ENCODE measurements at regions not wholly inside any gene's neighbourhood (a gene's known extent, or its start where the extent isn't known, plus 50 kb on each side); places are given as distances from the start of the nearest gene placed in this dataset.

GRCh38 chr9:70478963-70479641 lies 64.6 kb upstream of the KLF9 start:
- H3K4me1 ChIP-seq = peaks cover 15 to 95% (median 73%) of the 10 kb centered on the region in 4 donors
- peak; percentile 55 to 69 for DNase-seq (ENCODE audit: low spot score in 2 of 2)
- H3K27ac ChIP-seq = peak overlapping the region; percentile 88 to 99 (median 95)
- H3K9me3 ChIP-seq = no peaks in the 10 kb centered on the region
- H3K27me3 ChIP-seq = no peaks in the 10 kb centered on the region
- no peaks in the 10 kb centered on the region for H3K36me3 ChIP-seq
- 72 to 73% methylated on average over 3 of the region's 3 CpGs for WGBS, 2 donors
- TF ChIP-seq CTCF (IDR thresholded peaks at IDR 0.05) (no peak), EP300 (IDR thresholded peaks at IDR 0.05) (peak in 1 of 2 donors; percentile 87)
- peak overlapping the region in 2 of 4 donors; percentile 9 to 13 for H3K4me3 ChIP-seq

- peaks cover 15 to 95% (median 61%) of the 10 kb centered on the region in 4 donors for H3K4me1 ChIP-seq
- H3K36me3 ChIP-seq = no peaks in the 10 kb centered on the region
- H3K27me3 ChIP-seq = no peaks in the 10 kb centered on the region
- H3K27ac ChIP-seq = peak overlapping the region; percentile 88 to 99 (median 95)
- H3K4me3 ChIP-seq = no peak overlapping the region
- WGBS, 2 donors = 56 to 60% methylated on average over 2 of the region's 2 CpGs
- TF ChIP-seq CTCF (IDR thresholded peaks at IDR 0.05) = no peak
- no peak for TF ChIP-seq EP300 (IDR thresholded peaks at IDR 0.05)
- no peak for TF ChIP-seq POLR2A (IDR thresholded peaks at IDR 0.05)
- DNase-seq (ENCODE audit: low spot score in 2 of 2) = no peak
- no peaks in the 10 kb centered on the region for H3K9me3 ChIP-seq
Observed at GRCh38 chr9:70477907-70478480, 63.5 kb upstream of the KLF9 start.

GRCh38 chr9:70477146-70477745 lies 62.8 kb upstream of the KLF9 start:
- H3K9me3 ChIP-seq = no peaks in the 10 kb centered on the region
- H3K36me3 ChIP-seq = no peaks in the 10 kb centered on the region
- H3K27me3 ChIP-seq = no peaks in the 10 kb centered on the region
- H3K27ac ChIP-seq = peak overlapping the region; percentile 88 to 99 (median 95)
- no peak for TF ChIP-seq EP300 (IDR thresholded peaks at IDR 0.05)
- no peak for TF ChIP-seq CTCF (IDR thresholded peaks at IDR 0.05)
- no peak for TF ChIP-seq POLR2A (IDR thresholded peaks at IDR 0.05)
- 78 to 86% methylated on average over 5 of the region's 5 CpGs for WGBS, 2 donors
- DNase-seq (ENCODE audit: low spot score in 2 of 2) = no peak
- H3K4me1 ChIP-seq = peaks cover 13 to 95% (median 60%) of the 10 kb centered on the region in 4 donors
- H3K4me3 ChIP-seq = no peak overlapping the region

- H3K27me3 ChIP-seq = no peaks in the 10 kb centered on the region
- DNase-seq (ENCODE audit: low spot score in 2 of 2) = no peak
- TF ChIP-seq EP300 (IDR thresholded peaks at IDR 0.05) = no peak
- TF ChIP-seq POLR2A (IDR thresholded peaks at IDR 0.05) = no peak
- TF ChIP-seq CTCF (IDR thresholded peaks at IDR 0.05) = no peak
- H3K4me1 ChIP-seq = peaks cover 7 to 94% (median 57%) of the 10 kb centered on the region in 4 donors
- WGBS, 2 donors = 90 to 91% methylated on average over 2 of the region's 2 CpGs
- H3K4me3 ChIP-seq = no peak overlapping the region
- H3K9me3 ChIP-seq = no peaks in the 10 kb centered on the region
- H3K36me3 ChIP-seq = no peaks in the 10 kb centered on the region
- peak overlapping the region; percentile 5 to 99 (median 21) for H3K27ac ChIP-seq
Observed at GRCh38 chr9:70475211-70475610, 60.8 kb upstream of the KLF9 start.

- Histone ChIP-seq H3K27me3 (no peaks in the 10 kb centered on the region), H3K36me3 (no peaks in the 10 kb centered on the region), H3K4me3 (no peak overlapping the region), H3K27ac (peak overlapping the region; percentile 5 to 99 (median 21)), H3K9me3 (no peaks in the 10 kb centered on the region), H3K4me1 (peaks cover under 1 to 94% (median 53%) of the 10 kb centered on the region in 4 donors)
- WGBS, 2 donors = 90 to 95% methylated on average over 2 of the region's 2 CpGs
- no peak for DNase-seq (ENCODE audit: low spot score in 2 of 2)
- TF ChIP-seq EP300 (IDR thresholded peaks at IDR 0.05) (no peak), POLR2A (IDR thresholded peaks at IDR 0.05) (no peak), CTCF (IDR thresholded peaks at IDR 0.05) (no peak)
Observed at GRCh38 chr9:70474413-70474812, 60.0 kb upstream of the KLF9 start.

Data from tibial nerve (tissue), 4 donors.